ENCODE measurements at regions not wholly inside any gene's neighbourhood (a gene's known extent, or its start where the extent isn't known, plus 50 kb on each side); places are given as distances from the start of the nearest gene placed in this dataset.

GRCh38 chr13:91025442-91025841 is 322.0 kb upstream of the MIR17HG start:
- no peak overlapping the region for H3K9ac ChIP-seq (ENCODE audit: low read length)
- DNase-seq = no peak
- no peaks in the 10 kb centered on the region for H3K79me2 ChIP-seq (ENCODE audit: low read length)
- H3K36me3 ChIP-seq (ENCODE audit: insufficient read depth, low read length) = no peaks in the 10 kb centered on the region
- H4K20me1 ChIP-seq (ENCODE audit: insufficient read depth, low read depth, low read length) = no peaks in the 10 kb centered on the region
- no peak overlapping the region for H3K4me2 ChIP-seq (ENCODE audit: low read depth, low read length, poor library complexity, severe bottlenecking)
- no peaks in the 10 kb centered on the region for H3K27me3 ChIP-seq (ENCODE audit: low read length)
- no peak overlapping the region for H2AFZ ChIP-seq (ENCODE audit: low read length)
- H3K4me1 ChIP-seq (ENCODE audit: low read length) = no peaks in the 10 kb centered on the region
- H3K27ac ChIP-seq (ENCODE audit: low read length) = no peak overlapping the region
- no peak overlapping the region for H3K4me3 ChIP-seq (ENCODE audit: low read length)
- no peaks in the 10 kb centered on the region for H3K9me3 ChIP-seq (ENCODE audit: low read length)
- H3K9me2 ChIP-seq (replicated peaks; ENCODE audit: insufficient read depth, low read length) = no peaks in the 10 kb centered on the region

- Histone ChIP-seq H3K27me3 (ENCODE audit: low read length) (no peaks in the 10 kb centered on the region), H3K9me3 (ENCODE audit: low read length) (no peaks in the 10 kb centered on the region), H3K4me1 (ENCODE audit: low read length) (no peaks in the 10 kb centered on the region), H2AFZ (ENCODE audit: low read length) (no peak overlapping the region), H3K36me3 (ENCODE audit: insufficient read depth, low read length) (no peaks in the 10 kb centered on the region), H3K79me2 (ENCODE audit: low read length) (no peaks in the 10 kb centered on the region), H3K9me2 (replicated peaks; ENCODE audit: insufficient read depth, low read length) (no peaks in the 10 kb centered on the region), H3K9ac (ENCODE audit: low read length) (no peak overlapping the region), H3K4me2 (ENCODE audit: low read depth, low read length, poor library complexity, severe bottlenecking) (no peak overlapping the region), H3K4me3 (ENCODE audit: low read length) (no peak overlapping the region), H3K27ac (ENCODE audit: low read length) (no peak overlapping the region), H4K20me1 (ENCODE audit: insufficient read depth, low read depth, low read length) (no peaks in the 10 kb centered on the region)
- no peak for DNase-seq
These were observed 316.0 kb upstream of the MIR17HG start for GRCh38 chr13:91031508-91031907.

GRCh38 chr13:91032104-91032503 is 315.4 kb upstream of the MIR17HG start:
- H3K4me2 ChIP-seq (ENCODE audit: low read depth, low read length, poor library complexity, severe bottlenecking) = no peak overlapping the region
- no peaks in the 10 kb centered on the region for H3K79me2 ChIP-seq (ENCODE audit: low read length)
- no peak for DNase-seq
- H4K20me1 ChIP-seq (ENCODE audit: insufficient read depth, low read depth, low read length) = no peaks in the 10 kb centered on the region
- no peak overlapping the region for H3K9ac ChIP-seq (ENCODE audit: low read length)
- H3K9me3 ChIP-seq (ENCODE audit: low read length) = no peaks in the 10 kb centered on the region
- no peak overlapping the region for H3K4me3 ChIP-seq (ENCODE audit: low read length)
- H3K27me3 ChIP-seq (ENCODE audit: low read length) = no peaks in the 10 kb centered on the region
- H3K27ac ChIP-seq (ENCODE audit: low read length) = no peak overlapping the region
- no peaks in the 10 kb centered on the region for H3K9me2 ChIP-seq (replicated peaks; ENCODE audit: insufficient read depth, low read length)
- no peaks in the 10 kb centered on the region for H3K4me1 ChIP-seq (ENCODE audit: low read length)
- no peak overlapping the region for H2AFZ ChIP-seq (ENCODE audit: low read length)
- H3K36me3 ChIP-seq (ENCODE audit: insufficient read depth, low read length) = no peaks in the 10 kb centered on the region

- no peaks in the 10 kb centered on the region for H3K79me2 ChIP-seq (ENCODE audit: low read length)
- H3K9ac ChIP-seq (ENCODE audit: low read length) = no peak overlapping the region
- no peak overlapping the region for H3K4me3 ChIP-seq (ENCODE audit: low read length)
- no peaks in the 10 kb centered on the region for H3K27me3 ChIP-seq (ENCODE audit: low read length)
- H2AFZ ChIP-seq (ENCODE audit: low read length) = no peak overlapping the region
- no peaks in the 10 kb centered on the region for H4K20me1 ChIP-seq (ENCODE audit: insufficient read depth, low read depth, low read length)
- H3K36me3 ChIP-seq (ENCODE audit: insufficient read depth, low read length) = no peaks in the 10 kb centered on the region
- no peaks in the 10 kb centered on the region for H3K4me1 ChIP-seq (ENCODE audit: low read length)
- no peak for DNase-seq
- H3K9me2 ChIP-seq (replicated peaks; ENCODE audit: insufficient read depth, low read length) = no peaks in the 10 kb centered on the region
- no peak overlapping the region for H3K27ac ChIP-seq (ENCODE audit: low read length)
- H3K4me2 ChIP-seq (ENCODE audit: low read depth, low read length, poor library complexity, severe bottlenecking) = no peak overlapping the region
- H3K9me3 ChIP-seq (ENCODE audit: low read length) = no peaks in the 10 kb centered on the region
These were observed 310.6 kb upstream of the MIR17HG start for GRCh38 chr13:91036886-91037285.

GRCh38 chr13:91042870-91043269 is 304.6 kb upstream of the MIR17HG start:
- H3K27ac ChIP-seq (ENCODE audit: low read length) = no peak overlapping the region

GRCh38 chr13:91045351-91046034 is 302.0 kb upstream of the MIR17HG start:
- Histone ChIP-seq H3K27ac (ENCODE audit: low read length) (no peak overlapping the region), H3K9ac (ENCODE audit: low read length) (no peak overlapping the region)
- DNase-seq = peak; percentile 66

More at GRCh38 chr13:91042870-91043269, 304.6 kb upstream of the MIR17HG start:
- no peaks in the 10 kb centered on the region for H3K27me3 ChIP-seq (ENCODE audit: low read length)
- H3K9me3 ChIP-seq (ENCODE audit: low read length) = no peaks in the 10 kb centered on the region
- no peak for DNase-seq
- no peaks in the 10 kb centered on the region for H3K79me2 ChIP-seq (ENCODE audit: low read length)
- H2AFZ ChIP-seq (ENCODE audit: low read length) = no peak overlapping the region
- H3K9ac ChIP-seq (ENCODE audit: low read length) = no peak overlapping the region
- no peak overlapping the region for H3K4me3 ChIP-seq (ENCODE audit: low read length)
- H3K4me2 ChIP-seq (ENCODE audit: low read depth, low read length, poor library complexity, severe bottlenecking) = no peak overlapping the region
- H3K36me3 ChIP-seq (ENCODE audit: insufficient read depth, low read length) = no peaks in the 10 kb centered on the region
- no peaks in the 10 kb centered on the region for H3K9me2 ChIP-seq (replicated peaks; ENCODE audit: insufficient read depth, low read length)
- no peaks in the 10 kb centered on the region for H4K20me1 ChIP-seq (ENCODE audit: insufficient read depth, low read depth, low read length)
- H3K4me1 ChIP-seq (ENCODE audit: low read length) = no peaks in the 10 kb centered on the region

GRCh38 chr13:91046715-91047327 is 300.7 kb upstream of the MIR17HG start:
- no peaks in the 10 kb centered on the region for H3K9me2 ChIP-seq (replicated peaks; ENCODE audit: insufficient read depth, low read length)
- no peak overlapping the region for H3K9ac ChIP-seq (ENCODE audit: low read length)
- no peaks in the 10 kb centered on the region for H3K79me2 ChIP-seq (ENCODE audit: low read length)
- no peaks in the 10 kb centered on the region for H3K36me3 ChIP-seq (ENCODE audit: insufficient read depth, low read length)
- no peaks in the 10 kb centered on the region for H3K9me3 ChIP-seq (ENCODE audit: low read length)
- H4K20me1 ChIP-seq (ENCODE audit: insufficient read depth, low read depth, low read length) = no peaks in the 10 kb centered on the region
- H3K4me2 ChIP-seq (ENCODE audit: low read depth, low read length, poor library complexity, severe bottlenecking) = no peak overlapping the region
- H3K27ac ChIP-seq (ENCODE audit: low read length) = no peak overlapping the region
- no peaks in the 10 kb centered on the region for H3K4me1 ChIP-seq (ENCODE audit: low read length)
- H3K4me3 ChIP-seq (ENCODE audit: low read length) = no peak overlapping the region
- no peaks in the 10 kb centered on the region for H3K27me3 ChIP-seq (ENCODE audit: low read length)
- no peak overlapping the region for H2AFZ ChIP-seq (ENCODE audit: low read length)
- DNase-seq = no peak

More at GRCh38 chr13:91045351-91046034, 302.0 kb upstream of the MIR17HG start:
- Histone ChIP-seq H4K20me1 (ENCODE audit: insufficient read depth, low read depth, low read length) (no peaks in the 10 kb centered on the region), H3K79me2 (ENCODE audit: low read length) (no peaks in the 10 kb centered on the region), H3K4me3 (ENCODE audit: low read length) (no peak overlapping the region), H3K4me1 (ENCODE audit: low read length) (no peaks in the 10 kb centered on the region), H3K27me3 (ENCODE audit: low read length) (no peaks in the 10 kb centered on the region), H3K9me3 (ENCODE audit: low read length) (no peaks in the 10 kb centered on the region), H3K9me2 (replicated peaks; ENCODE audit: insufficient read depth, low read length) (no peaks in the 10 kb centered on the region), H3K4me2 (ENCODE audit: low read depth, low read length, poor library complexity, severe bottlenecking) (no peak overlapping the region), H2AFZ (ENCODE audit: low read length) (no peak overlapping the region), H3K36me3 (ENCODE audit: insufficient read depth, low read length) (no peaks in the 10 kb centered on the region)

- H3K9me3 ChIP-seq (ENCODE audit: low read length) = no peaks in the 10 kb centered on the region
- H3K4me3 ChIP-seq (ENCODE audit: low read length) = no peak overlapping the region
- no peaks in the 10 kb centered on the region for H4K20me1 ChIP-seq (ENCODE audit: insufficient read depth, low read depth, low read length)
- H3K27ac ChIP-seq (ENCODE audit: low read length) = no peak overlapping the region
- no peaks in the 10 kb centered on the region for H3K79me2 ChIP-seq (ENCODE audit: low read length)
- H3K9ac ChIP-seq (ENCODE audit: low read length) = no peak overlapping the region
- no peaks in the 10 kb centered on the region for H3K9me2 ChIP-seq (replicated peaks; ENCODE audit: insufficient read depth, low read length)
- no peak for DNase-seq
- H3K4me2 ChIP-seq (ENCODE audit: low read depth, low read length, poor library complexity, severe bottlenecking) = no peak overlapping the region
- H3K27me3 ChIP-seq (ENCODE audit: low read length) = no peaks in the 10 kb centered on the region
- peaks cover 5% of the 10 kb centered on the region for H3K4me1 ChIP-seq (ENCODE audit: low read length)
- no peak overlapping the region for H2AFZ ChIP-seq (ENCODE audit: low read length)
- H3K36me3 ChIP-seq (ENCODE audit: insufficient read depth, low read length) = no peaks in the 10 kb centered on the region
These were observed 296.5 kb upstream of the MIR17HG start for GRCh38 chr13:91050970-91051369.
